GM13977 (cell line): ENCODE measurements at regions not wholly inside any gene's neighbourhood (a gene's known extent, or its start where the extent isn't known, plus 50 kb on each side); places are given as distances from the start of the nearest gene placed in this dataset.

Source experiments
- DNase-seq: peaks from one replicate; pipeline ENCODE4 v3.0.0; 2012; ENCODE audit warnings: low spot score
- CTCF ChIP-seq: IDR thresholded peaks from 2 replicates; pipeline ENCODE4 v1.5.1; 2012; ENCODE audit warnings: mild to moderate bottlenecking, control low read depth; ENCODE audit not compliant: insufficient read depth; ENCODE audit errors: extremely low read depth, missing control alignments
- in situ Hi-C: fragments of 300-500 bp; cut with MboI; formaldehyde crosslinking; loops from one replicate; pipeline ENCODE4 v1.12.0; 2022; ENCODE audit warnings: low sequenced_read_pairs, low pct_unique_long_range_greater_than_20kb, mixed read lengths, inconsistent platforms; ENCODE audit not compliant: unreplicated experiment

GRCh38 chr3:48067271-48067670 lies 51.1 kb upstream of the MAP4 start:
- no peak for TF ChIP-seq CTCF
- in situ Hi-C loops = no loop called here
- no peak for DNase-seq
